HepG2 (cell line): ENCODE measurements at regions not wholly inside any gene's neighbourhood (a gene's known extent, or its start where the extent isn't known, plus 50 kb on each side); places are given as distances from the start of the nearest gene placed in this dataset.

Experiments used
- ATAC-seq: fragments of 200-7000 bp; cut with Tn5 transposase; 3 replicates; pipeline ENCODE4 v1.9.1; 2020; ENCODE audit warnings: mild to moderate bottlenecking, moderate library complexity
- BruUV-seq: library from RNA; stranded (reverse); fragments of 400-500 nt; replicated peaks from 2 replicates; lab custom pipeline; 2021; lab: Mats Ljungman, UMichigan
- CTCF ChIA-PET: fragments of 300-600 bp; formaldehyde crosslinking; extraction: SDS; loops from one replicate; lab custom pipeline; 2021; ENCODE audit warnings: low total read pairs, inconsistent platforms, low intra/inter-chr PET ratio; lab: Yijun Ruan, JAX
- POLR2A ChIA-PET: fragments of 350-600 bp; sonication (Branson Sonifier 250); formaldehyde crosslinking; loops from one replicate; lab custom pipeline; 2020; ENCODE audit warnings: antibody characterized with exemption, inconsistent platforms; lab: Yijun Ruan, JAX
- DNase-seq: peaks from one replicate; pipeline ENCODE4 v3.0.0-alpha.2; 2015; ENCODE audit warnings: low spot score
- FAIRE-seq: peaks from 3 replicates; lab custom pipeline; 2011; peaks lifted over from hg19 to GRCh38; lab: Jason Lieb, UNC
- H2AFZ ChIP-seq: one replicate; pipeline ENCODE4 v1.6.1; 2011; ENCODE audit warnings: low read length, inconsistent platforms
- H3K27ac ChIP-seq: fragments of 300-600 bp; 3 replicates; pipeline ENCODE4 v1.8.0; 2011; ENCODE audit warnings: mixed run types, mild to moderate bottlenecking, mixed read lengths, low read length, inconsistent platforms; ENCODE audit not compliant: insufficient read depth; ENCODE audit errors: extremely low read length
- H3K27me3 ChIP-seq, 2 experiments: fragments of 200-600 bp in 1 of 2; 2 replicates in 1 of 2; 3 replicates in 1 of 2; pipeline versions ENCODE4 v1.6.0 to v1.8.0; 2011; ENCODE audit warnings: low read length in 2 of 2, mild to moderate bottlenecking in 2 of 2, moderate library complexity in 2 of 2, inconsistent platforms in 1 of 2; ENCODE audit not compliant: insufficient read depth in 2 of 2, control insufficient read depth in 1 of 2
- H3K36me3 ChIP-seq, 2 experiments: fragments of 200-600 bp in 1 of 2; replicated peaks in 1 of 2; 2 replicates in 1 of 2; 3 replicates in 1 of 2; pipeline versions ENCODE4 v1.5.1 to v1.8.0; 2011; ENCODE audit warnings: low read length in 2 of 2, inconsistent platforms in 1 of 2; ENCODE audit not compliant: insufficient read depth in 2 of 2, control insufficient read depth in 1 of 2
- H3K4me1 ChIP-seq: 2 replicates; pipeline ENCODE4 v1.5.1; 2012; ENCODE audit warnings: low read length, inconsistent platforms; ENCODE audit not compliant: insufficient read depth
- H3K4me2 ChIP-seq: 2 replicates; pipeline ENCODE4 v1.6.0; 2011; ENCODE audit warnings: low read depth, low read length, inconsistent platforms
- H3K4me3 ChIP-seq, 3 experiments: fragments of 200-600 bp in 1 of 3; sonication (generic), shearing (Covaris generic) in 1 of 3; replicated peaks in 1 of 3; 2 replicates each; pipeline ENCODE4 v1.5.1; 2011 to 2016; ENCODE audit warnings: low read length in 3 of 3, inconsistent platforms in 2 of 3, low read depth in 2 of 3, mild to moderate bottlenecking in 2 of 3, control low read depth in 1 of 3, mixed read lengths in 1 of 3; ENCODE audit not compliant: insufficient read depth in 1 of 3
- H3K79me2 ChIP-seq: one replicate; pipeline ENCODE4 v1.6.1; 2011; ENCODE audit warnings: low read length, inconsistent platforms; ENCODE audit not compliant: insufficient read depth
- H3K9ac ChIP-seq: 2 replicates; pipeline ENCODE4 v1.6.0; 2011; ENCODE audit warnings: mild to moderate bottlenecking, low read depth, low read length, inconsistent platforms; ENCODE audit not compliant: insufficient read depth
- H3K9me3 ChIP-seq: 2 replicates; pipeline ENCODE4 v1.5.1; 2012; ENCODE audit warnings: mild to moderate bottlenecking, low read length
- H4K20me1 ChIP-seq: 2 replicates; pipeline ENCODE4 v1.6.0; 2011; ENCODE audit warnings: inconsistent platforms, mild to moderate bottlenecking, low read length, moderate library complexity; ENCODE audit not compliant: insufficient read depth
- ATF7 ChIP-seq, 2 experiments: fragments of 450-650 bp in 1 of 2; sonication (generic) in 1 of 2; formaldehyde crosslinking in 1 of 2; IDR thresholded peaks; 2 replicates each; pipeline versions ENCODE4 v1.4.0 to v1.6.1; 2016 to 2020; ENCODE audit warnings: antibody characterized with exemption in 1 of 2, mild to moderate bottlenecking in 1 of 2, missing genetic modification reagents in 1 of 2
- ATF7-NPFF ChIP-seq: sonication (generic); formaldehyde crosslinking; IDR thresholded peaks from 2 replicates; pipeline ENCODE4 v1.8.1; 2023; ENCODE audit warnings: mild to moderate bottlenecking, low read depth, missing genetic modification reagents, moderate library complexity
- CEBPG ChIP-seq: IDR thresholded peaks from 2 replicates; pipeline ENCODE4 v1.6.1; 2016
- CREB1 ChIP-seq, 2 experiments: fragments of 450-650 bp in 1 of 2; IDR thresholded peaks; 2 replicates each; pipeline ENCODE4 v1.6.1; 2016 to 2017; ENCODE audit warnings: control low read depth in 1 of 2, mild to moderate bottlenecking in 1 of 2, missing compliant biosample characterization in 1 of 2, missing genetic modification characterization in 1 of 2
- JUNB ChIP-seq: sonication (generic); formaldehyde crosslinking; IDR thresholded peaks from 2 replicates; pipeline ENCODE4 v1.8.0; 2022; ENCODE audit warnings: missing genetic modification reagents, mild to moderate bottlenecking, borderline replicate concordance
- KDM1A ChIP-seq: IDR thresholded peaks from 2 replicates; pipeline ENCODE4 v1.6.1; 2016; ENCODE audit warnings: missing compliant biosample characterization
- YEATS2 ChIP-seq: sonication (generic); formaldehyde crosslinking; IDR thresholded peaks from 2 replicates; pipeline ENCODE4 v1.4.0; 2020; ENCODE audit warnings: missing genetic modification reagents, borderline replicate concordance
- WGBS: methylation state at CpG from one replicate; pipeline ENCODE4 v1.1.6; 2017; ENCODE audit warnings: low lambda C conversion rate; 5-methylcytosine and 5-hydroxymethylcytosine counted together
- in situ Hi-C: cut with HindIII; loops from 2 replicates; pipeline ENCODE4 v1.10.0; 2017; ENCODE audit warnings: low pct_unique_long_range_greater_than_20kb; ENCODE audit not compliant: extremely low pct_ligation_motif_present
- intact Hi-C: fragments of 100-400 bp; cut with micrococcal nuclease; formaldehyde crosslinking; loops from one replicate; pipeline ENCODE4 v1.10.0; 2022; ENCODE audit not compliant: unreplicated experiment
- TF ChIP-seq, protein P1 (sequence below): sonication (generic); formaldehyde crosslinking; IDR thresholded peaks from 2 replicates; pipeline ENCODE4 v1.9.0; 2022; ENCODE audit warnings: missing genetic modification reagents, mild to moderate bottlenecking, borderline replicate concordance
- TF ChIP-seq, protein P2 (sequence below): sonication (generic); formaldehyde crosslinking; IDR thresholded peaks from 2 replicates; pipeline ENCODE4 v1.5.0; 2020; ENCODE audit warnings: mild to moderate bottlenecking, missing genetic modification reagents, moderate library complexity
- TF ChIP-seq, protein P3 (sequence below): sonication (generic); formaldehyde crosslinking; IDR thresholded peaks from 2 replicates; pipeline ENCODE4 v1.4.0; 2020; ENCODE audit warnings: mild to moderate bottlenecking, missing genetic modification reagents
- TF ChIP-seq, protein P4 (sequence below): sonication (generic); formaldehyde crosslinking; conservative IDR thresholded peaks from 2 replicates; pipeline ENCODE4 v1.4.0; 2020; ENCODE audit warnings: missing genetic modification reagents

DNA sequence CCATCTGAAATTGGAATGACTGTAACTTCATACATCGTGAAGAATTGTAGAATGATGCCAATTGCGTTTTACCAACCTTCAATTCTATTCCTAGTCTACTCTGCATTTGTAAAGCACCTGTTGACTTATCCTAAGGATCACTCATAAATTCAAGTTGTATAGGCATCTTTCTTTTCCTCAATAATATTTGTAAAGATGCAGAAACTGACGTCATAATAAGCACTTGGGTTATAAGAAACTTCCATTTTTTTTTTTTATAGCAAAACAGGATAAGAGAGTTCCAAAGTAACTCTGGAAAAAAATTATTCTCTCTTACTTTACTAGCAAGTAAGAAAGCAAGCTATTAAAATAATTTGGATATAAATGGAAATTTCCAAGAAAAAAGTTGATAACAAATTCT, 1377.4 kb upstream of the ACVR2A start:
- no TSS peak for BruUV-seq
- POLR2A ChIA-PET = no interaction called here
- Histone ChIP-seq H3K4me3 (no peak overlapping the region), H3K4me1 (no peaks in the 10 kb centered on the region), H3K9ac (no peak overlapping the region), H3K4me2 (no peak overlapping the region), H3K9me3 (peaks cover 10% of the 10 kb centered on the region; the same call in 1 of the 2 replicates), H3K27ac (no peak overlapping the region), H3K27me3 (no peaks in the 10 kb centered on the region), H4K20me1 (no peaks in the 10 kb centered on the region), H3K79me2 (no peaks in the 10 kb centered on the region), H2AFZ (no peak overlapping the region), H3K36me3 (no peaks in the 10 kb centered on the region)
- WGBS = 1% methylated on average over 3 of the region's 3 CpGs
- CTCF ChIA-PET = no interaction called here
- DNase-seq = no peak
- no peak for ATAC-seq
- in situ Hi-C loops = no loop called here
- TF ChIP-seq JUNB (no peak), ATF7 (IDR thresholded peaks at IDR 0.05) (peak; percentile 92), ATF7 (CRISPR knock-in tag; IDR thresholded peaks at IDR 0.05) (no peak), CREB1 (IDR thresholded peaks at IDR 0.05) (peak; percentile 88), CREB1 (CRISPR knock-in tag; IDR thresholded peaks at IDR 0.05) (no peak)
- FAIRE-seq = no peak
- intact Hi-C loops = no loop called here

DNA sequence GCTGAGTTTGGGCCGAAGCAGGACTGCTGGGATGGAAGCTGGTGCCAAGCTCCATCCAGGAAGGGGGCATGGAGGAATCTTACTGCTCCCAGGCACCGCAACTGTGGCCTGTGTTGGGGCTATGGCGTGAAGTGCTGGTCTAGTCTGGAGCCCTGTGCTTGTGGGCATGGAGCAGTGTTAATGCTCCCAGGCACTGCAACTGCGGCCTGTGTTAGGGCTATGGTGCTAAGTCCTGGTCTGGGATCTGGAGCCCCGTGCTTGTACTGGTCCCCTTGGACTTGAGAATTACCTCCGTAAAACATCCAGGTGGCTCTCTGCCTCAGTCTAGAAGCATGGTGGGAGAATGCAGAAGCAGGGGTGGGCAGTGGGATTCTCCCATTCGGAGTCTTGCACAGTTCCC, 1379.4 kb upstream of the ACVR2A start:
- Histone ChIP-seq H4K20me1 (no peaks in the 10 kb centered on the region), H3K9me3 (peaks cover 27% of the 10 kb centered on the region; the same call in 1 of the 2 replicates), H3K4me3 (no peak overlapping the region), H3K36me3 (no peaks in the 10 kb centered on the region), H3K79me2 (no peaks in the 10 kb centered on the region), H2AFZ (no peak overlapping the region), H3K27ac (no peak overlapping the region), H3K4me2 (no peak overlapping the region), H3K9ac (no peak overlapping the region), H3K4me1 (no peaks in the 10 kb centered on the region), H3K27me3 (no peaks in the 10 kb centered on the region)
- WGBS = 34% methylated on average over 5 of the region's 7 CpGs
- ATAC-seq (no peak), DNase-seq (no peak), FAIRE-seq (no peak)
- ChIA-PET CTCF (no interaction called here), POLR2A (no interaction called here)
- BruUV-seq = no TSS peak
- intact Hi-C loops = no loop called here
- in situ Hi-C loops = no loop called here
- TF ChIP-seq, protein P1, sequence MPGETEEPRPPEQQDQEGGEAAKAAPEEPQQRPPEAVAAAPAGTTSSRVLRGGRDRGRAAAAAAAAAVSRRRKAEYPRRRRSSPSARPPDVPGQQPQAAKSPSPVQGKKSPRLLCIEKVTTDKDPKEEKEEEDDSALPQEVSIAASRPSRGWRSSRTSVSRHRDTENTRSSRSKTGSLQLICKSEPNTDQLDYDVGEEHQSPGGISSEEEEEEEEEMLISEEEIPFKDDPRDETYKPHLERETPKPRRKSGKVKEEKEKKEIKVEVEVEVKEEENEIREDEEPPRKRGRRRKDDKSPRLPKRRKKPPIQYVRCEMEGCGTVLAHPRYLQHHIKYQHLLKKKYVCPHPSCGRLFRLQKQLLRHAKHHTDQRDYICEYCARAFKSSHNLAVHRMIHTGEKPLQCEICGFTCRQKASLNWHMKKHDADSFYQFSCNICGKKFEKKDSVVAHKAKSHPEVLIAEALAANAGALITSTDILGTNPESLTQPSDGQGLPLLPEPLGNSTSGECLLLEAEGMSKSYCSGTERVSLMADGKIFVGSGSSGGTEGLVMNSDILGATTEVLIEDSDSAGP (CRISPR knock-in tag) = no peak
- no peak for TF ChIP-seq CEBPG
- TF ChIP-seq, protein P2, sequence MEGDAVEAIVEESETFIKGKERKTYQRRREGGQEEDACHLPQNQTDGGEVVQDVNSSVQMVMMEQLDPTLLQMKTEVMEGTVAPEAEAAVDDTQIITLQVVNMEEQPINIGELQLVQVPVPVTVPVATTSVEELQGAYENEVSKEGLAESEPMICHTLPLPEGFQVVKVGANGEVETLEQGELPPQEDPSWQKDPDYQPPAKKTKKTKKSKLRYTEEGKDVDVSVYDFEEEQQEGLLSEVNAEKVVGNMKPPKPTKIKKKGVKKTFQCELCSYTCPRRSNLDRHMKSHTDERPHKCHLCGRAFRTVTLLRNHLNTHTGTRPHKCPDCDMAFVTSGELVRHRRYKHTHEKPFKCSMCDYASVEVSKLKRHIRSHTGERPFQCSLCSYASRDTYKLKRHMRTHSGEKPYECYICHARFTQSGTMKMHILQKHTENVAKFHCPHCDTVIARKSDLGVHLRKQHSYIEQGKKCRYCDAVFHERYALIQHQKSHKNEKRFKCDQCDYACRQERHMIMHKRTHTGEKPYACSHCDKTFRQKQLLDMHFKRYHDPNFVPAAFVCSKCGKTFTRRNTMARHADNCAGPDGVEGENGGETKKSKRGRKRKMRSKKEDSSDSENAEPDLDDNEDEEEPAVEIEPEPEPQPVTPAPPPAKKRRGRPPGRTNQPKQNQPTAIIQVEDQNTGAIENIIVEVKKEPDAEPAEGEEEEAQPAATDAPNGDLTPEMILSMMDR (CRISPR knock-in tag) = no peak
- TF ChIP-seq, protein P3, sequence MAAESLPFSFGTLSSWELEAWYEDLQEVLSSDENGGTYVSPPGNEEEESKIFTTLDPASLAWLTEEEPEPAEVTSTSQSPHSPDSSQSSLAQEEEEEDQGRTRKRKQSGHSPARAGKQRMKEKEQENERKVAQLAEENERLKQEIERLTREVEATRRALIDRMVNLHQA (CRISPR knock-in tag) = no peak
- TF ChIP-seq ATF7-NPFF (CRISPR knock-in tag) = no peak
- TF ChIP-seq, protein P4, sequence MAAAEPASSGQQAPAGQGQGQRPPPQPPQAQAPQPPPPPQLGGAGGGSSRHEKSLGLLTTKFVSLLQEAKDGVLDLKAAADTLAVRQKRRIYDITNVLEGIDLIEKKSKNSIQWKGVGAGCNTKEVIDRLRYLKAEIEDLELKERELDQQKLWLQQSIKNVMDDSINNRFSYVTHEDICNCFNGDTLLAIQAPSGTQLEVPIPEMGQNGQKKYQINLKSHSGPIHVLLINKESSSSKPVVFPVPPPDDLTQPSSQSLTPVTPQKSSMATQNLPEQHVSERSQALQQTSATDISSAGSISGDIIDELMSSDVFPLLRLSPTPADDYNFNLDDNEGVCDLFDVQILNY (CRISPR knock-in tag) = no peak
- TF ChIP-seq YEATS2 (CRISPR knock-in tag) = no peak
- TF ChIP-seq KDM1A (CRISPR knock-in tag) = no peak
